GM12892 (cell line): ENCODE measurements at regions not wholly inside any gene's neighbourhood (a gene's known extent, or its start where the extent isn't known, plus 50 kb on each side); places are given as distances from the start of the nearest gene placed in this dataset.

Source experiments
- DNase-seq: peaks from one replicate; pipeline ENCODE4 v3.0.0; 2011; ENCODE audit not compliant: insufficient read length
- FAIRE-seq: peaks from 2 replicates; lab custom pipeline; 2011; peaks lifted over from hg19 to GRCh38; lab: Jason Lieb, UNC
- POLR2A ChIP-seq: IDR thresholded peaks from 2 replicates; pipeline ENCODE4 v1.6.1; 2011; ENCODE audit warnings: low read depth, low read length, control low read depth
- POLR2AphosphoS5 ChIP-seq: IDR thresholded peaks from 2 replicates; pipeline ENCODE4 v1.6.1; 2011; ENCODE audit warnings: low read depth, low read length, control low read depth
- TAF1 ChIP-seq: IDR thresholded peaks from 2 replicates; pipeline ENCODE4 v1.6.1; 2011; ENCODE audit warnings: low read depth, mild to moderate bottlenecking, control low read depth, low read length, borderline replicate concordance

GRCh38 chr5:176711883-176712282 is 64.6 kb downstream of the TSPAN17 start:
- FAIRE-seq (no peak), DNase-seq (no peak)
- TF ChIP-seq TAF1 (no peak), POLR2AphosphoS5 (no peak), POLR2A (no peak)

- DNase-seq: no peak
- TF ChIP-seq POLR2AphosphoS5 (no peak), TAF1 (no peak), POLR2A (no peak)
- no peak for FAIRE-seq
These were observed 65.4 kb downstream of the TSPAN17 start for GRCh38 chr5:176712546-176713304.

- FAIRE-seq: no peak
- no peak for TF ChIP-seq POLR2A
- TF ChIP-seq POLR2AphosphoS5: no peak
- no peak for TF ChIP-seq TAF1
- no peak for DNase-seq
These were observed 66.1 kb downstream of the TSPAN17 start for GRCh38 chr5:176713409-176713808.

GRCh38 chr5:176714067-176714466 is 66.8 kb downstream of the TSPAN17 start:
- FAIRE-seq (no peak), DNase-seq (no peak)
- no peak for TF ChIP-seq TAF1

- no peak for TF ChIP-seq TAF1
These were observed 69.0 kb downstream of the TSPAN17 start for GRCh38 chr5:176716320-176716719.

GRCh38 chr5:176719113-176719739 is 71.9 kb downstream of the TSPAN17 start:
- TF ChIP-seq TAF1: no peak
- no peak for TF ChIP-seq POLR2A
- TF ChIP-seq POLR2AphosphoS5: no peak
- no peak for FAIRE-seq
- no peak for DNase-seq

More at GRCh38 chr5:176716320-176716719, 69.0 kb downstream of the TSPAN17 start:
- FAIRE-seq (no peak), DNase-seq (no peak)

- FAIRE-seq: no peak
- TF ChIP-seq POLR2A (no peak), TAF1 (no peak), POLR2AphosphoS5 (no peak)
- DNase-seq: no peak
These were observed 74.2 kb downstream of the TSPAN17 start for GRCh38 chr5:176721509-176721908.

GRCh38 chr5:176722757-176723156 is 75.5 kb downstream of the TSPAN17 start:
- FAIRE-seq: no peak
- no peak for DNase-seq
- TF ChIP-seq POLR2A: no peak

- DNase-seq (no peak), FAIRE-seq (no peak)
- TF ChIP-seq POLR2A: no peak
- no peak for TF ChIP-seq TAF1
- no peak for TF ChIP-seq POLR2AphosphoS5
These were observed 76.2 kb downstream of the TSPAN17 start for GRCh38 chr5:176723440-176723839.

- DNase-seq (no peak), FAIRE-seq (no peak)
- no peak for TF ChIP-seq POLR2A
- TF ChIP-seq TAF1: no peak
- no peak for TF ChIP-seq POLR2AphosphoS5
These were observed 77.2 kb downstream of the TSPAN17 start for GRCh38 chr5:176724472-176724871.

GRCh38 chr5:176725521-176726280 is 78.4 kb downstream of the TSPAN17 start:
- DNase-seq: no peak
- no peak for FAIRE-seq
- TF ChIP-seq TAF1 (no peak), POLR2AphosphoS5 (no peak), POLR2A (no peak)
